ENCODE measurements at regions not wholly inside any gene's neighbourhood (a gene's known extent, or its start where the extent isn't known, plus 50 kb on each side); places are given as distances from the start of the nearest gene placed in this dataset.

DNA sequence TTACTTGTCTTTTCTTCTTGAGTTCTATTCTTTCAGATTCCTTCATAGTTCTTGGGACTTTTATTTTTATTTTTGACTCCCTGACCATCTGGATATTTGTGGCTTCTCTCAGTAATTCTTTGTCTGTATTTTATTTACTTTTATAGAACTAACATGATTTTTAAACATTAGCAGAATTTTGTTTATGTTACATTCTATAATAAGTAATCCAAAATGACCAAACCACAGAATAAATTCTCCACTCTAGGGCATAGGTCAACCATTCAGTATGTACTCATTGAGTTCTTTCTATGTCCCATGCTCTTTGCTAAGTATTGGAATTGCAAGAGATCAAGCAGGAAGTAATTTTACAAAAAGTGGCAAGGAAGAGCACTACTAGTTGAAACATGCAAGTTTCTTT, 969.0 kb downstream of the TTLL7 start:
- DNase-seq (ENCODE audit: low read depth in 2 of 2) = peak in 1 of 2 experiments; percentile 14

DNA sequence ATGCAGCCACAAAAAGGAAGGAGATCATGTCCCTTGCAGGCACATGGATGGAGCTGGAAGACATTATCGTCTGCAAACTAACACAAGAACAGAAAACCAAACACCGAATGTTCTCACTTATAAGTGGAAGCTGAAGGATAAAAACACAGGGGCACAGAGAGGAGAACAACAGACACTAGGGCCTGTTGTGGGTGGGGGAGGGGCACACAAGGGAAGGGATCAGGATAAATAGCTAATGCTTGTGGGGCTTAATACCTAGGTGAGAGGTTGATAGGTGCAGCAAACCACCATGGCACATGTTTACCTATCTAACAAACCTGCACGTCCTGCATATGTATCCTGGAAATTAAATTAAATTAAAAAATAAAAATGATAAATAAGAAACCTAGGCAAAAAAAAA, 969.9 kb downstream of the TTLL7 start:
- no peak for DNase-seq (ENCODE audit: low read depth in 2 of 2)

DNA sequence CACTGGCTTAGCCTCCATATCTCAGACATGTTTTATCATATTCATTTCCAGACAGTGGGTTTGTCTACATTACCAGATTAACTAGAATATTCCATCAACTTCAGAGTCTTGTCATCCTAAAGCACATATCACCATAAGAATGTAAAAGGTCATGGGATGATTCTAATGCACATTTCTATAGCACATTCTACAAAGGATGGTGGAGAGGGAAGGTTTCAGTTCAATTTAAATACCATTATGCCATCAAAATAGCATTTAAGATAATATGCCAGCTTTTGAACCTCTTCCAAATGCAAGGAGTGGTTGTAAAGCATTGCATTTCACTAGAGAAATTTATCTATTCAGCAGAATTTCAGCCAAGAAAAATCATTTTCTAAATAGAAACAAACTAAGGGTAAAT, 970.5 kb downstream of the TTLL7 start:
- DNase-seq (ENCODE audit: low read depth in 2 of 2) = no peak

DNA sequence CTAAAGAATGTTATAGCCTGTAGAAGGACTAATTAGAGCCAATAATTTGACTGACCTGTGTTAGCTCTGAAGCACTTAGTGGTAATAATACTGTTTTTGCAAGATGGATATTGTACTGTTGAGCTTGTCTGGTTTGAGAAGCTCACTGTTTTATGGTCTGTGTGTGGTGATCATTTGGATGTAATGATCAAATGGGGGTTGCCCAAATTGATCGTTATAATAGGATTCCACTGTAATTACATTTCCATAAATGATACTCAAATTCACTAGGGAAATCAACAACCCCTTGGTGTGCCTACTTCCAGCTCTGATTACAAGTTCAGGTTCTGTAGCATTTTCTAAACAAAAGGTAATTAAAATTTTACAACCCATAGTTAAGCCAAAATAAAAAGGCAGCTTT, 971.4 kb downstream of the TTLL7 start:
- no peak for DNase-seq (ENCODE audit: low read depth in 2 of 2)

DNA sequence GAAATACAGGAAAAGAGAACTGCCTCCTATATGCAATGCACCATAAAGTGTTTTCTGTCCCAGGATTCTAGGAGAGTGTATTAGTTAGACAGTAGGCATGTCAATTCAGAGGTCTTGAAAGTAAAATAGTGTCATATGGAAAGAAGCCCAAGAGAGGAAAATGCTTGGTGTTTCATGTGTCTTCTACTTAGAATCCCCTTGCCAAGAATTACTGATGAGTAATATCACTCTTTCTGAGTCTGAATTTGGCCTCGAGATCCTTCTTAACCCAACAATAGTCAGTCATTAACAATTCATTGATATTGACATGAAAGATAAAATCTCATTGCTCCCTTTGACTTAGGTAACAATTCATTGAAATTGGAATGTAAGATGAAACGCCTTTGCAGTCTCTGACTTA, 972.2 kb downstream of the TTLL7 start:
- DNase-seq (ENCODE audit: low read depth in 2 of 2) = peak in 1 of 2 experiments; percentile 18

DNA sequence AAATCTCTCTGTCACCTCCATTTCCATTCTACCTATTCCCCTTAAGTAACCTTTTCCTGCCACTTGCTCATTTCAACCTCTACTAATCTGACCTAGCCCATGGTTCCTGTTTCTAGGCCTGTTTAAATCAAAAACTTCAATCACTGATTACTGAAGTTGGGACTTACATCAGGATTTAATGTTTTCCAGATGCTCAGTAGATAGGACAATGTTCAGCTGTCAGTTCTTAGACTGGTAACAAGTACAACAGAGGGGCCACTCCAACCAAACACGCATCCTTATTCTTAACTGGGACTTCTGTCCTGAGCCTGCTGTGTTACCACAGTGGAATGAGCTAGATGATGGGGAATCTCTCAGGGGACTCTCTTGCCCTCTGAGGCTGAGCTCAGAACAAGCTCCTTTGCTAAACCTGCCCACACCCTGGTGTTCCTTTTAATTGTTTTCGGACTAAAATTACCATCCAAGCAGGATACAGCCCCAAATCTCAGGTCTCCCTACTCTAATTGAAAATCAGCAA, 974.6 kb downstream of the TTLL7 start:
- no peak for DNase-seq (ENCODE audit: low read depth in 2 of 2)

DNA sequence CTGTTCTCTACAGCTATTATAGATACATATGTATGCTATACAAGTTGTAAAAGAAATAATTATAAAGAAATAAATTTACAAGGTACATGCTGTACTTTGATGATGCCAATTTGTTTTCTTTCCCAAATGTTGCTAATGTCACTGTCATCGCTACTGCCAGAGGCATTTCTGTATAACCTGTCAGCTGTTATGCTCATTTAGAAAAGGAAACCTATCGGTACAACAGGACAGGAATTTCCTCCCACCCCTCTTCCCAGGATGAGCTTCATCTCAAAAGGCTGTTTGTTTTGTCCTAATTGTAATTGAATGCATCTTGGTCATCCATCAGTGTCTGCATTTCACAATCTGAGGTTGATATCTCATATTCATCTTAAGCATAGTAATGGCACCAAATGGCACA, 975.7 kb downstream of the TTLL7 start:
- DNase-seq (ENCODE audit: low read depth in 2 of 2) = no peak

DNA sequence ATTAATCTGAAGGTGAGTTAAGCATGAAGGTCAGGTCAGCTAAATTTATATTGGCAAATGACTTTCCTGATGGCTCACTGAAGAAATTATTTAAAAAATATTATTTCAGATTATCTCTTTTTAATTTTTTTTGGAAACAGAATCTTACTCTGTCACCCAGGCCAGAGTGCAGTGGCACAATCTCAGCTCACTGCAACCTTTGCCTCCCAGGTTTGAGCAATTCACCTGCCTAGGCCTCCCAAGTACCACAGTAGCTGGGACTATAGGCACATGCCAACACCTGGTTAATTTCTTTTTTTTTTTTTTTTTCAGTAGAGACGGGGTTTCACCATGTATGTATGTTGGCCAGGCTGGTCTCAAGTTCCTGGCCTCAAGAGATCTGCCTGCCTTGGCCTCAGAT, 976.7 kb downstream of the TTLL7 start:
- DNase-seq (ENCODE audit: low read depth in 2 of 2) = no peak

DNA sequence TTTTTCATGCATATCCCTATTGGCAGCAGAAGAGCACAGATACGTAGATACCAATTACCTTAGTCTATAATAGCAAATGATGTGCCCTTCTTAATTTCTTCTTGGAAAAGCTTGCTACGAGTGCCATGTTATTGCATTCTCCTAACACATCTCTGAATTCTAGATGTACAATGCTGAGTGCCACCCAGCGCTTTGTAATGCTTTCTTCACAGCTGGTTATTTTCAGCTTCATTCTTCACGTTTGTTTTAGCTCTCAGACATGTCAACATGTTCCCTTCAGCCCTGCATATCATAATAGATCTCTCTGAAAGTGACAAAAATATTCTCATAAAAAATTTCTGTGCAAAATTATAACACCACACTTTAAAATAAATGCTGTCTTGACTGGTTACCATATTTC, 981.2 kb downstream of the TTLL7 start:
- DNase-seq (ENCODE audit: low read depth in 2 of 2) = no peak

DNA sequence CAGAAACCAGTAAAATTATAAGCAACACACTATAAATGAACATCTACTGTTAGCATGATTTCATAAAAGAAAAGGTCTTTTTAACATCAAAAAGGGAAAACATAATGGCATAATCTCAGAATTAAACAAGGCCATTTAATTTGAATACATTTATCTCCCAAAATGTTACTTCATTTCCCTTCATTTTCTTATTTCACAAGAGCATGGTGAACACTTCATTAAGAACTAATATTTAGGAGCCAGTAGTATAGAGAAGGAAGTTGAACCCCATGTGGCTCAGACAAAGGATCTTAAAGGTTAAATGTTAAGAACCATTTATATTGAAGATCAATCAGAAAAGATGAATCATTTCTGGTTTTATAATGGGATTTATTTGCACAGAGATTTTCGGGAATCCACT, 981.7 kb downstream of the TTLL7 start:
- DNase-seq (ENCODE audit: low read depth in 2 of 2) = no peak

DNA sequence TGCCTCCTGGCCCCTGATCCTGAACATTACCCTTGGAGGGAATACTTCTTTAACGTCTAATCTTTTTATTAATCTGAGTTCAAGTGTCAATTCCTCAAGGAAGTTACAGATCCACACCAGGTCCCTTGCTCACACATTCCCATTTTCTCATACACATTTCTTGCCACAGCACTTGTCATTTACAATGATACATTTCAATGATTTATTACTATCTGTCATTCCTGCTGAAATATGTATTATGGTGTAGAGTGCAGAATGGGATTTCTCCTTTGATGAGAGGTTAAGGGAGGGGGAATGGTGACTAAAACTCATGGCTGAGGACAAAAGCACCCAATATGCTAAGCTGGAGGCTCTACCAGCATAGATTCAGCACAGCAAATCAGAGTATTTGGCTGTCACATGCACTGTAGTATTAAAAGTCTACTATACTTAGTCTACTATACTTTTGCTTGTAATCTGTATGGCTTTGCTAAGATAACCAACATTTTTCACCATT, 982.5 kb downstream of the TTLL7 start:
- no peak for DNase-seq (ENCODE audit: low read depth in 2 of 2)

DNA sequence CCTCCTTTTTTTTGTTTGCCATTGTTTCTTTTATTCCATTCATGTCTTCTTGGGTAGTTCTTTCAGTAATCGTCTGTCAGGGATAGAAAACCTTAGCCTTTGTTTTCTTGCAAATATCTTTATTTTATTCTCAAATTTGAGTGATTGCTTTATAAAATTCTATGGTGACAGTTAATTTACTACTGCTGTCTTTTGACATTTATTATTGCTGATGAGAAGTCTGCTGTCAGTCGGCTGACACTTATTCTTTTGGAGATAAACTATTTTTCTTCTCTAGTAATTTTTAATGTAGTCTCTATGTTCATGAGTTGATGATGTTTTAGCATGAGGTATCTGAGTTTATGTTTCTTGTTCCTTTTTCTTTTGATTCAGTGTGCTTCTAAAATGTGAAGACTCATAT, 983.8 kb downstream of the TTLL7 start:
- no peak for DNase-seq (ENCODE audit: low read depth in 2 of 2)

DNA sequence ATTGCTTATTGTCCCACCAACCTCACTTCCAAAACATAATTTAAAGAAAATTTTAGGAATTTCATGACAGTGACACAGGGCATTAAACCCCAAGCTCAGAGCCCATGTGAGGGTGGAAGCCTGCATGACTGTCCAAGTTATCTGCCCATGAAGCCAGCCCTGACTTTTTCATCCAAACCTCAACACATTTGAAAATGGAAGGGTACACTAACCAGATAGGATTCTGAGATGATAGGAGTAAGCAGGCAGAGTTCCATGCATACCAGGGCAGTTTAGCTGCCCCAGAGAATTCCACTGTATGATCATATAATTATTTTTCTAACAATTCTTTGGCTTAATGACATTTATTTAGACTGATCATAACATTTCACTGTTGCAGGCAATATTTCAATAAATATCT, 986.0 kb downstream of the TTLL7 start:
- no peak for DNase-seq (ENCODE audit: low read depth in 2 of 2)

DNA sequence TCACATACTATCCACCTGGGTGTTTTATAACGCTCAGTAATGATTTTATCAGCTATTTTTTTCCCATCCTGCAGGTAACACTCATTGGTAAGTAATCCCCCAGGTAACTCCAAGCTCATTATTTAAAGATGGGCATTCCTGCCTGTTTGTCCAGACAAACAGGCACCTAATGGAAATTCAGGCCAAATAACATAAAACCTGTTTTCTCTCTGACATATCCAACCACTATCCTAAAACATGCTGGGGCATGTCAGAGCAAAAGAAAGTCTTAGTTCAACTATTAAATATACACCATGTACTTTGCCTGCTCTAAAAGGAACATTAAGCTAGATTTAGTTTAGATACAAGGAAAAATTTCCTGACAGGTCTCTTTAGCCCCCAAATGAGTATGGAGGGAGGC, 987.7 kb downstream of the TTLL7 start:
- DNase-seq (ENCODE audit: low read depth in 2 of 2) = no peak

DNA sequence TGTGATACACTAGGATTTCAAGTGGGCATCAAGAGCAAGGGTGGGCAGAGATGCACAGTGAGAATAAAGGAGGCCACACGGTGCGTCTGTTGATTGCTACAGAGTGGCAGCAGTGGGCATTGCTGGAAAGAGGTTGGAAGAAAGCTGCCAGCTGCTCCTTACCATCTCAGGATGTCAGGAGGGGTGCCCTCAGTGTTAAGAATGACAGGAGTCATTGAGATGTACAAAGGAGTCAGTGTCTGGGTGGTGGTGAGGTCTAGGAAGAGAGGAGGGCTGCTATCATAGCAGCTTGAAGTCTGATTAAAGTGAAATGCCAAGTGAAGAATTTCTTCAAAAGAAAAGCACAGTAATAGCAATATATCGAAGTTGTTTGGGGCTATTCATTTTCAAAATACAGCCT, 992.7 kb downstream of the TTLL7 start:
- DNase-seq (ENCODE audit: low read depth in 2 of 2) = no peak

DNA sequence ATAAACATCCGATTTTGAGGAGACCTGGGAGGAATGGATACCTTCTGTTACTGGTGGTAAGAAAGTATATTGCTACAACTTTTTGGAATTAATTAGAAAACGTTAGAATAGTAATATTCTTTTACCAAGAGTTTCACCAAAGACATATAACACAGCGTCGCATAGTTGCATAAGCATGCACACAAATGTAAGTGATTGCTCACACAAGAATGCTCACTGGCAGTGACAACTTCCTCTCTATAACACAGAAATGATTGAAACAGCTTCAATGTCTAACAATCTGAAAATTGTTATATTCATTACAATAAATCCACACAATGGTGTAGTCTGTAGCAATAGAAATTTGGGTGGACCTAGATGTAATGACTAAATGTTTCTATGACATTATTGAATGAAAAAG, 998.6 kb downstream of the TTLL7 start:
- DNase-seq (ENCODE audit: low read depth in 2 of 2) = no peak

DNA sequence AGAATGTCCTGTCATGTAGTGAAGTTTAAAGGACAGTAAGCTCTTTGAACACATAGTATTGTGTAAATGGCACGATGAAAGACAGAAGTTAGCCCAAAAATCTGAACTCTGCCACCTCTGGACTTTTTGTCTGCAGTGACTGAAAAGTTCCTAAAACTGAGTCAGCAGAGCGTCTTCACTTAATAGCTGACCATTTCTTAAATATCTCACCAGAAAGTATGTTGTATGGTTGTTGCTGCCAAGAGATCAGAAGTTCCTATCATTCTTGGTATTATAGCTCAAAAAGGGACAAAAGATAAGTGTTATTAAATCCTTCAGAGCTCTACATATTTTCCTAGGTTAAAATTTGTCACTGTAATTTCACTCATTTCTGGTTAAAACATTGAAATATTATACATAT, 1003.0 kb downstream of the TTLL7 start:
- no peak for DNase-seq (ENCODE audit: low read depth in 2 of 2)

DNA sequence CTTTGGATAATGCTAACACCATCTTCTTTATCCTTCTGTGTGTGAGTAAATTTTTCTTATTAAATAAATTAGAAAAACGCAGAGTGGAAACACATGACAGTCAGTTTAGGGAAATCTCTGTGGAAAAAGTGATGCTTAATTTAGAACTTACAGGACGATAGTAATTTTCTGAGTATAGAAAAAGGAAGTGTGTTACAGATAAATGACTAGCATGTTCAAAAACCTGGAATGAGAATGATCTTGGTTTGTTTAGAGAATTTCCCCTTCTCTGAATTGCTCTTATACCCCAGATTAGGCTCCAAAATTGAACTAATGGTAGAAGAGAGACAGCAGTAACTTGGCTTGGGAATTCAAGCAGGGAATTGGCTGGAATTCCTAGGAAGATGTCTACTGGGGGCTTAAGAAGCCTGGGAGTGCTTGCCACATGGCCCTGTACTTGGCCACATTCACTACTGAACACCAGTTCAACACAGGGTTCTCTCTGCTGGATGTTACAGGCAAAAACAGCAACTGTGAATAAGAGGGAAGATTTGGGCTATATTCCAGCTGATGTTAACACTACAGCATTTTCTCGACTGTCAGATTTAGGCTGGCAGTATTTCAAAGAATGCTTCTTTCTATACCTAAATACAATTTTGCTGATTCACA, 1004.2 kb downstream of the TTLL7 start:
- DNase-seq (ENCODE audit: low read depth in 2 of 2) = peak; percentile 61 to 62

DNA sequence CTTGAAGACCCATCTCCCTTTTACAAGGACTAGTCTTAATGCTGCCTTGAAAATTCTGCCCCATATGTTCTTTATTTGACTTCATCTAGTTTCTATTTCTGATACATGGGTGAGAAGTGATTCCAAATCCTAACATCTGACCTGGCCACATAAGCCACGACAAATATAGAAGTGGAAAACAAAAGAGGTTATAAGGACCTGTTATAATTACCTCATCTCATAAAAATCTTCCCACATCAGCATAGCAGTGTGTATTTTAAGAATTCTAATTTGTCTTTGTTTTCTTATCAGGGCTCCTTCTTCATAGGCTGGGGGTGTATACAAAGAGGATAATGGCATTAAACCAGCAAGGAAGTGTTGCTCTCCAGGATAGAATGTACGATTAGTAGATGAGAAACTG, 1007.4 kb downstream of the TTLL7 start:
- DNase-seq (ENCODE audit: low read depth in 2 of 2) = no peak

DNA sequence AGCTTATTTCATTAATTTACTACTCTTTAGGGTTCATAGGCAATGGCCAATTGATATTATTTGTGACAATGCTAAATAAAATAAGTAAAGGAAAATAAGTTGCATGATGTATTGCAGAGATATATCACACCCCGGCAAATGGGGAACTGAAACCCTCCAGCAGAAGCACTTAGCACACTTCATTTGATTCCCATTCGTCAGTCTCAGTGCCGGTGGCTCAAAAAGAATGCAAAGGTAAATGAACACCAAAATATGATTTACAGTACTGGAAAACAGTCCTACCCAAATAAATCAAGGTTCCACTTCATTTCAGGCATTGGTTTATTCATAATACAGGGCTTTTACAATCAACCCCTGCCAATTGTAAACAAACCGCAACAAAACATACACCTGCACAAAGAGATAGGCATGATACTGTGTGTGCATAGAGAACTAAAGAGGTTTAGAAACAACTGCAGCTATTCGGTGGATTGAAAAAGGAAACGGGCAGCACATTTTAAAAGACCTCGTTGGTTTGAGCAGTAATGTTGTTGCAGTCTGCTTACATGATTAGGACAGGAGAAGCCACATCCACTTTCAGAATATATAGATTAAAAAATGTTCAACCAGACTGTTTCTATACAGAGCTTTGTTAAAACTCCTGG, 1019.2 kb downstream of the TTLL7 start:
- DNase-seq (ENCODE audit: low read depth in 2 of 2) = no peak

DNA sequence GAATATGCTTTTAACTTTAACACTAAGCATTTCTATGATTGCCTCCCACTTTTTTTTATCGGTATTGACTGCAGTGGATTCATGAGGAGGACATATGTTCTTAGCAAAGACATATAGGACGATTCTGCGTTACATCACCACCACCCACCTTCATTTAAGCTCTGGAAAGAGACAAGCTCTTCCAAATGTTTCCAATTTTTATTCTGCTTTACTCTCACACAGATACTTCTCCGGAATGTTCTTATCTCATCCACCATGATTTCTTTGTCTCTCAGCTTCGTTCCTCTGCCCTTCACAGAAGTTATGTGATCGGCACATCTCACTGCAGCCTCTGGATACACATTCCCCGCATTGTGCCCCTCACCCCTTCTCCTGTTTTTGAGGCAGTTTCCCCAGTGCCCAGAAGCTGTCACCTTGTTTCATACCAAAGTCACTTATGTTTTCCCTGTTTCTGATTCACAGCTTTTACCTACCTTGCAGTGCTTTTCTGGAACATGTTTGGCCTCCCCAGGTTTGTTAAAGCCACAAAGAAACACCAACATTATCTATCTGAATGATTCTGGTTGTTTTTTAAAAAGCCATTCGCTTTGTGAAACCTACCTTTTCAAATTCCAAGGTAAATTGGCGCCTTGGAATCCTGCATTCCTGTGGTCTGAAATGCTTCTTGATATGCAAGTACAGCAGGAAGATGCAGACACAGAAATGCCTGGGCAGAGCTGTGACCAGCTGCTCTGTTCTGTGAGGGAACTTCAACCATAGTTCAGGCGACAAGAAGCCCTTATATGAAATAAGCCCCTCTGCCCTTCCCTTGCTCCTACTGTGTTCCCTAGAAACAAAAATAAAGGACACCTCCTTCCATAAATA, 1020.2 kb downstream of the TTLL7 start:
- DNase-seq (ENCODE audit: low read depth in 2 of 2) = no peak

DNA sequence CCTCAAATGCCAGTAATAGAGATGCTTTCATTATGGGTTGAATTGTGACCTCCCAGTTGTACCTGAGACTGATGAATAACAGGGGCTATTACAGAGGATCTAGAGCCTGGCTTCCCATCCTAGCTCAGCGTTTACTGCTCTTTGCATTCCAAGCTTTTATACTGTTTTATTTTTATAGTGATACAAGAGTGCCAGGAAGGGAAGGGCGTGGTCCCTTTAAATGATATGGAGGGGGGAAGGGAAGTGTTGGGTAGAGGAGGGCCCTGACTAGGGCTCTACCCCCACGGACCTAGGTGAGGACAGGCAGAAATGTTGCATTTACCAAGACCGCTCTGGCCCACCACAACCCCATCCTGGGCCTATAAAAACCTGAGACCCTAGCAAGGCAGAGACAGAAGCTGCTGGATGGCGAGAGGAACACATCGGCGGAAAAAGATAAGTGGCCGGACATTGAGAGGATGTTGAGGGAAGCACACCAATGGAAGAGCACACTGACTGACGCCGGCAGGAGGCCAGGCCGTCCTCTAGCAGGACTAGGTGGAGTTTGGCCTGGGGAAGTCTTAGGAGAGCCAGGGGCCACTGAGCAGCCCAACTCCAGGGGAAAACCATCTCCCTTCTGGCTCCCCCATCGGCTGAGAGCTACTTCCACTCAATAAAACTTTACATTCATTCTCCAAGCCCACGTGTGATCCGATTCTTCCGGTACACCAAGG, 1025.9 kb downstream of the TTLL7 start:
- DNase-seq (ENCODE audit: low read depth in 2 of 2) = no peak
